Fibroblast of villous mesenchyme (primary cell): ENCODE measurements at regions not wholly inside any gene's neighbourhood (a gene's known extent, or its start where the extent isn't known, plus 50 kb on each side); places are given as distances from the start of the nearest gene placed in this dataset.

Experiments used
- DNase-seq: peaks from one replicate; pipeline ENCODE4 v3.0.0-alpha.2; 2010; ENCODE audit warnings: low read depth
- H3K4me3 ChIP-seq: 2 replicates; pipeline ENCODE4 v1.5.1; 2011; ENCODE audit warnings: low read depth, mild to moderate bottlenecking, low read length
- TF ChIP-seq, protein P1 (sequence below): IDR thresholded peaks from 2 replicates; pipeline ENCODE4 v1.5.1; 2012; ENCODE audit warnings: low read depth, mild to moderate bottlenecking, low read length; ENCODE audit not compliant: insufficient read depth

DNA sequence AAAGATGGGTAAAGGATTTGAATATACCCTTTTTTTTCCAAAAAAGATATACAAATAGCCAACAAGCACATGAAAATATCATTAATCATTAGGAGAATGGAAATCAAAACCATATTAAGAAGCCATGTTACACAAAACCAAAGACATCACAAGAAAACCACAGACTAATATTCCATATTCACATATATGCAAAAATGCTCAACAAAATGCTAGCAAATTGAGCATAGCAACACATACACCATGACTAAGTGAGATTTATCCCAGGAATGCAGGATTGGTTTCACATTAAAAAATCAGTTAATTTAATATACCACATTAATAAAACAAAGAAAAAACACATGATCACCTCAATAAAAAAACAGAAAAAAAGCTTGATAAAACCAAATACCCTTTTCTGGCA lies 84.7 kb upstream of the LMNTD1 start:
- H3K4me3 ChIP-seq: no peak overlapping the region

DNA sequence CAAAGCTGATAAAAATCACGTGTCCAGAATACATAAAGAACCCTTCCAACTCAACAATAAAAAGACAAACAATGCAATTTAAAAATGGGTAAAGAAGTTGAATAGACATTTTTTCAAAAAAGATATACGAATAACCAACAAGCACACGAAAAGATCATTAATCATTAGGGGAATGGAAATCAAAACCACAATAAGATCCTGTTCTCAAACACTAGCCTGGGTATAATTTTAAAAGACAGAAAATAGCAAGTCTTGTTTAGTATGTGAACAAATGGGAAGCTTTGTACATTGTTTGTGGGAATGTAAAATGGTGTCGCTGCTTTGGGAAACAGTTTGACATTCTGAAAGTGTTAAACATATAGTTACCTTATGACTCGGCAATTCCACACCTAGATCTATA lies 86.3 kb upstream of the LMNTD1 start:
- TF ChIP-seq, protein P1, sequence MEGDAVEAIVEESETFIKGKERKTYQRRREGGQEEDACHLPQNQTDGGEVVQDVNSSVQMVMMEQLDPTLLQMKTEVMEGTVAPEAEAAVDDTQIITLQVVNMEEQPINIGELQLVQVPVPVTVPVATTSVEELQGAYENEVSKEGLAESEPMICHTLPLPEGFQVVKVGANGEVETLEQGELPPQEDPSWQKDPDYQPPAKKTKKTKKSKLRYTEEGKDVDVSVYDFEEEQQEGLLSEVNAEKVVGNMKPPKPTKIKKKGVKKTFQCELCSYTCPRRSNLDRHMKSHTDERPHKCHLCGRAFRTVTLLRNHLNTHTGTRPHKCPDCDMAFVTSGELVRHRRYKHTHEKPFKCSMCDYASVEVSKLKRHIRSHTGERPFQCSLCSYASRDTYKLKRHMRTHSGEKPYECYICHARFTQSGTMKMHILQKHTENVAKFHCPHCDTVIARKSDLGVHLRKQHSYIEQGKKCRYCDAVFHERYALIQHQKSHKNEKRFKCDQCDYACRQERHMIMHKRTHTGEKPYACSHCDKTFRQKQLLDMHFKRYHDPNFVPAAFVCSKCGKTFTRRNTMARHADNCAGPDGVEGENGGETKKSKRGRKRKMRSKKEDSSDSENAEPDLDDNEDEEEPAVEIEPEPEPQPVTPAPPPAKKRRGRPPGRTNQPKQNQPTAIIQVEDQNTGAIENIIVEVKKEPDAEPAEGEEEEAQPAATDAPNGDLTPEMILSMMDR: no peak
- no peak for DNase-seq
- no peak overlapping the region for H3K4me3 ChIP-seq

More for the DNA sequence above, 84.7 kb upstream of the LMNTD1 start:
- TF ChIP-seq, protein P1: no peak
- no peak for DNase-seq

DNA sequence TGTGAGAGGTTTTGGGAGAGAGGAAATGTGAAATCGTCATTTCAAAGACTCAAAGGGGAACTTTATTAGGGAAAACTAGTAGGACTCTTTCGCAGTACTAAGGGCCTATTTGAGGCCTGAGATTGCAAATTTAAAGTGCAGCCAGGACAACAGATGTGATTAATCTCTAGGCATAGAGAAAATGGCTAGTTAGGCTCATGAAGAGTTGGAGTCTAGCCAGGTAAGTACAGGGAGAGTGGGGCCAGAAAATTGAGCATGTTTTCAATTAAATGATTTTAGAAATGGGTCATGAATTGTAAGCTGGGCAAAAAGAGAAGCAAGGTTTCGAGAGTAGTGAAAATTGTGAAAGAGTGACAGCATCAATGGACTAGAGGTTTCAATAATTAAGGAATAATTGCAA lies 91.9 kb upstream of the LMNTD1 start:
- TF ChIP-seq, protein P1: no peak

DNA sequence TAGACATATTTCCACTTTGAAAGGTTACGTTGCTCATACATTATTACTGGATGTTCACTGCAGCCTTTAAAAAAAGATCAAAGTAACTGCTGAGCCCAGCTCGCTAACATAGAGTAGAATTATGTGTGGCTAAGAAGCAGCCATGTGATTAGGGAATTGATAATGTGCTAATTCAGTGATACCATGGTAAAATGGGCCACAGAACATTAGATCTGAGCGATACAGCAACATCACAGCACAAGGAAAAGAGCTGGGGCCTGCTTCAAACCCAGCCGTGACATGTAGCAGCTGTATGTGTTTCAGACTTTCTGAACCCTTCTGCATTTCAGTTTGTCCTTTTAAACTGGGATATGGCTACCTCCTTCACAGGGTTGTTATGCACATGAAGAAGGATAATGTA lies 92.3 kb upstream of the LMNTD1 start:
- no peak for DNase-seq
- H3K4me3 ChIP-seq: no peak overlapping the region
- TF ChIP-seq, protein P1: no peak

More for the DNA sequence above, 91.9 kb upstream of the LMNTD1 start:
- no peak for DNase-seq
- H3K4me3 ChIP-seq: no peak overlapping the region

DNA sequence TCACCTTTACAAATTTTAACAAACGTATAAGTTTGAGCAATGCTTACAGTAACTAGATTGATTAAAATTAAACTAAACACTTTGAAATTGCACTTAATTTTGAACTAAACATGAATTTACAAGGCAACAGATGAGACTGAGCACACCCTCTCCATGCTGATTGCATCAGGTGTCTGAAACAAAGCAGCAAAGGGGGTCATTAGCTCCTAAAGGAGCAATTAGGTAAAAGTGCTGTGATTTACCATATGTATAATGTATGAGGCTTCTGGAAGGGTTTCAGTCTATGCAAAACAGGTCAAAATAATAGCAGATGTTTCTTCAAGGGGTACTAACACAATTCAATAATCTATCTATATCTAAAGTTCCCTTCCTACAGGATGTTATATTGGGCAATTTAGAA lies 98.8 kb upstream of the LMNTD1 start:
- no peak for DNase-seq
- no peak overlapping the region for H3K4me3 ChIP-seq
- TF ChIP-seq, protein P1: no peak

DNA sequence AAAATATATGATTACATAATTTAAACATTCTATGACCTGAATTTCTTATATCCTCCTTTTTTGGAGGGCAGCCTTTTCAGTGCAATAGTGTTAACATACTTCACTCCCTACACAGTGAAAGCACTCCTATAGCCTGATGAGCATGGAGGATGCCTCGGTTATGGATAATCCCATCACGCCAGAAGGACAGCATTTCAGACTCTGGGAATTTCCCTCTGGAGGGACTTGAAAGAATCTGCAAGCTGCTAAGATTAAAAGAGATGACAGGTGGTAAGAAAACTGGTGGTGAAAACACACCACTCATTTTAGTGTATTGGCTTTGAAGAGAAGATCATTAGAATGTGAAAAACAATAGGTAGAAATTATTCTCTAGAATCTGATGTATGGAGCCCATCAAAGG lies 99.3 kb upstream of the LMNTD1 start:
- TF ChIP-seq, protein P1: no peak
- no peak for DNase-seq
- H3K4me3 ChIP-seq: no peak overlapping the region

DNA sequence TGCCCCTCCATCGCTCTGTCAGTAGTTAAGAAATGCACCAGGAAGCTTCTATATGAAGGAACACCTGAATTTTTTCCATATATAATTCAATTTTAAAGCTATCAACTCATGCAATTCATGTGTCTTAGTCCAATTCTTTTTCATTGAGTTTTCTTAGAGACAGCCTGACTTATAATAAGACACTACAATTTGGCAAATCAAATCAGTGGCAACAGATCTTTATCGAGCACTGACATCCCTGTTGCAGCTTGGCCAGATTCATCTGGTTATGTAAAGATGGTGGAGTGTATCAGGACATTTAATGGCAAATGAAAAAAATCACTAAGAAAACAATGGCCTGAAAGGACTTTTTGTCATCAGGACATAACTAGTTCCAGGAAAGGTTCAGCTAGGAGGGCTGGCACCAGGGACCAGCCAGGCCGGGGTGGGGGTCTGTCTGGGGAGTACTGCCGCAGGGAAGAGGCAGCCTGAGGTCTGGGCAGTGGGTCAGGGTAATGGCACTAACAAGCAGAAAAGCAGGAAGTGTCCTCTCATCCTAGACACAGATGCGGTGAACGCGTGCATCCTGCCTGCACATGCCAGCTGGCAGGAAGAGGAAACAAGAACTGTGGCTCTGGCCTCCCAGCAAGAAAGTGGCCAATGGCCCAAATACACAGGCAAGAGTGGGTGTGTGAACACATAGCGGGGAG lies 100.5 kb upstream of the LMNTD1 start:
- TF ChIP-seq, protein P1: no peak
- no peak for DNase-seq
- no peak overlapping the region for H3K4me3 ChIP-seq
